ENCODE measurements at regions not wholly inside any gene's neighbourhood (a gene's known extent, or its start where the extent isn't known, plus 50 kb on each side); places are given as distances from the start of the nearest gene placed in this dataset.

GRCh38 chr7:25976630-25977029, 175.4 kb upstream of the NFE2L3 start:
- Histone ChIP-seq H3K4me3 (no peak overlapping the region), H3K4me1 (no peaks in the 10 kb centered on the region), H3K27me3 (no peaks in the 10 kb centered on the region), H3K27ac (replicated peaks in 1 of 4) (no peak overlapping the region), H3K9me3 (peaks cover 0 to 9% (median 9%) of the 10 kb centered on the region in 4 donors), H3K36me3 (no peaks in the 10 kb centered on the region)
- intact Hi-C loops (cut with DNase I), result no loop called here
- no peak for DNase-seq (ENCODE audit: extremely low spot score)
- TF ChIP-seq POLR2AphosphoS5 (IDR thresholded peaks at IDR 0.05) (no peak), EP300 (IDR thresholded peaks at IDR 0.05) (no peak), POLR2A (IDR thresholded peaks at IDR 0.05; ENCODE audit: low read depth) (no peak), CTCF (IDR thresholded peaks at IDR 0.05) (no peak)

- intact Hi-C loops (cut with DNase I), result no loop called here
- 71% methylated on average over 5 of the region's 5 CpGs for WGBS
- H3K9me3 ChIP-seq, result peaks cover 0 to 14% (median 9%) of the 10 kb centered on the region in 4 donors
Measured at GRCh38 chr7:25978466-25978865, 173.5 kb upstream of the NFE2L3 start.

GRCh38 chr7:25979605-25980004, 172.4 kb upstream of the NFE2L3 start:
- no peak overlapping the region for H3K4me3 ChIP-seq
- WGBS, result 56% methylated on average over 2 of the region's 2 CpGs
- H3K27me3 ChIP-seq, result no peaks in the 10 kb centered on the region
- TF ChIP-seq EP300 (IDR thresholded peaks at IDR 0.05), result no peak
- no peak for DNase-seq (ENCODE audit: extremely low spot score)
- no peaks in the 10 kb centered on the region for H3K4me1 ChIP-seq
- intact Hi-C loops (cut with DNase I), result no loop called here
- no peak overlapping the region for H3K27ac ChIP-seq (replicated peaks in 1 of 4)
- peaks cover 0 to 14% (median 9%) of the 10 kb centered on the region in 4 donors for H3K9me3 ChIP-seq
- no peaks in the 10 kb centered on the region for H3K36me3 ChIP-seq

More at GRCh38 chr7:25978466-25978865, 173.5 kb upstream of the NFE2L3 start:
- Histone ChIP-seq H3K4me1 (no peaks in the 10 kb centered on the region), H3K4me3 (no peak overlapping the region), H3K27me3 (no peaks in the 10 kb centered on the region), H3K36me3 (no peaks in the 10 kb centered on the region), H3K27ac (replicated peaks in 1 of 4) (no peak overlapping the region)
- TF ChIP-seq POLR2A (IDR thresholded peaks at IDR 0.05; ENCODE audit: low read depth), result no peak
- no peak for TF ChIP-seq EP300 (IDR thresholded peaks at IDR 0.05)
- no peak for TF ChIP-seq POLR2AphosphoS5 (IDR thresholded peaks at IDR 0.05)
- DNase-seq (ENCODE audit: extremely low spot score), result no peak

- no peak for DNase-seq (ENCODE audit: extremely low spot score)
- Histone ChIP-seq H3K9me3 (peaks cover 0 to 5% (median 0%) of the 10 kb centered on the region in 4 donors), H3K36me3 (no peaks in the 10 kb centered on the region), H3K4me1 (no peaks in the 10 kb centered on the region), H3K4me3 (no peak overlapping the region), H3K27me3 (peaks cover 0 to 5% (median 0%) of the 10 kb centered on the region in 4 donors), H3K27ac (replicated peaks in 1 of 4) (no peak overlapping the region)
- intact Hi-C loops (cut with DNase I), result no loop called here
- TF ChIP-seq EP300 (IDR thresholded peaks at IDR 0.05) (no peak), POLR2AphosphoS5 (IDR thresholded peaks at IDR 0.05) (no peak), POLR2A (IDR thresholded peaks at IDR 0.05; ENCODE audit: low read depth) (no peak), CTCF (IDR thresholded peaks at IDR 0.05) (no peak)
- 70% methylated on average over 2 of the region's 2 CpGs for whole genome bisulfite sequencing
Measured at GRCh38 chr7:25982684-25983083, 169.3 kb upstream of the NFE2L3 start.

GRCh38 chr7:25985196-25985595, 166.8 kb upstream of the NFE2L3 start:
- 65% methylated on average over 4 of the region's 4 CpGs for WGBS
- H3K27me3 ChIP-seq, result peaks cover 0 to 10% (median 0%) of the 10 kb centered on the region in 4 donors
- TF ChIP-seq POLR2AphosphoS5 (IDR thresholded peaks at IDR 0.05) (no peak), EP300 (IDR thresholded peaks at IDR 0.05) (no peak), CTCF (IDR thresholded peaks at IDR 0.05) (no peak), POLR2A (IDR thresholded peaks at IDR 0.05; ENCODE audit: low read depth) (no peak)
- intact Hi-C loops (cut with DNase I), result no loop called here
- no peaks in the 10 kb centered on the region for H3K4me1 ChIP-seq
- peaks cover 0 to 5% (median 0%) of the 10 kb centered on the region in 4 donors for H3K9me3 ChIP-seq
- no peak for DNase-seq (ENCODE audit: extremely low spot score)
- no peak overlapping the region for H3K4me3 ChIP-seq
- no peak overlapping the region for H3K27ac ChIP-seq (replicated peaks in 1 of 4)
- H3K36me3 ChIP-seq, result no peaks in the 10 kb centered on the region

- Histone ChIP-seq H3K4me3 (no peak overlapping the region), H3K9me3 (no peaks in the 10 kb centered on the region), H3K36me3 (no peaks in the 10 kb centered on the region), H3K27ac (replicated peaks in 1 of 4) (no peak overlapping the region), H3K4me1 (no peaks in the 10 kb centered on the region), H3K27me3 (peaks cover 0 to 10% (median 0%) of the 10 kb centered on the region in 4 donors)
- 93% methylated on average over 1 of the region's 1 CpG for WGBS
- no peak for DNase-seq (ENCODE audit: extremely low spot score)
- intact Hi-C loops (cut with DNase I), result no loop called here
- TF ChIP-seq EP300 (IDR thresholded peaks at IDR 0.05) (no peak), POLR2A (IDR thresholded peaks at IDR 0.05; ENCODE audit: low read depth) (no peak), CTCF (IDR thresholded peaks at IDR 0.05) (no peak), POLR2AphosphoS5 (IDR thresholded peaks at IDR 0.05) (no peak)
Measured at GRCh38 chr7:25988640-25989039, 163.4 kb upstream of the NFE2L3 start.
